ENCODE measurements at regions not wholly inside any gene's neighbourhood (a gene's known extent, or its start where the extent isn't known, plus 50 kb on each side); places are given as distances from the start of the nearest gene placed in this dataset.
"Not testable (repeated sequence)": the region's sequence is repeated elsewhere in the genome, so short reads cannot be mapped to it uniquely, and the experiment has no call there.

GRCh38 chr16:29179401-29180205 lies 194.8 kb downstream of the LAT start:
- DNase-seq, result not testable (repeated sequence)

GRCh38 chr16:29177888-29178726 lies 193.3 kb downstream of the LAT start:
- not testable (repeated sequence) for DNase-seq

- not testable (repeated sequence) for DNase-seq
Measured at GRCh38 chr16:29177203-29177887, 192.5 kb downstream of the LAT start.

- not testable (repeated sequence) for DNase-seq
Measured at GRCh38 chr16:29176822-29177202, 192.0 kb downstream of the LAT start.

GRCh38 chr16:29176154-29176470 lies 191.3 kb downstream of the LAT start:
- DNase-seq, result not testable (repeated sequence)

- not testable (repeated sequence) for DNase-seq
Measured at GRCh38 chr16:29175411-29176153, 190.7 kb downstream of the LAT start.

GRCh38 chr16:29173371-29174305 lies 188.8 kb downstream of the LAT start:
- DNase-seq, result not testable (repeated sequence)

GRCh38 chr16:29172098-29172724 lies 187.4 kb downstream of the LAT start:
- not testable (repeated sequence) for DNase-seq

- not testable (repeated sequence) for DNase-seq
Measured at GRCh38 chr16:29171296-29171695, 186.4 kb downstream of the LAT start.

- DNase-seq, result not testable (repeated sequence)
Measured at GRCh38 chr16:29170393-29171119, 185.7 kb downstream of the LAT start.

- DNase-seq, result not testable (repeated sequence)
Measured at GRCh38 chr16:29169295-29169994, 184.6 kb downstream of the LAT start.

GRCh38 chr16:29168515-29169259 lies 183.8 kb downstream of the LAT start:
- DNase-seq, result not testable (repeated sequence)

- DNase-seq, result not testable (repeated sequence)
Measured at GRCh38 chr16:29164442-29165089, 179.7 kb downstream of the LAT start.

- not testable (repeated sequence) for DNase-seq
Measured at GRCh38 chr16:29160171-29160570, 175.3 kb downstream of the LAT start.

GRCh38 chr16:29159603-29160002 lies 174.8 kb downstream of the LAT start:
- DNase-seq, result not testable (repeated sequence)

- DNase-seq, result no peak
Measured at GRCh38 chr16:29158785-29159184, 173.9 kb downstream of the LAT start.

GRCh38 chr16:29158031-29158784 lies 173.4 kb downstream of the LAT start:
- not testable (repeated sequence) for DNase-seq
